HepG2 (cell line): ENCODE measurements at regions not wholly inside any gene's neighbourhood (a gene's known extent, or its start where the extent isn't known, plus 50 kb on each side); places are given as distances from the start of the nearest gene placed in this dataset.
"Not testable (repeated sequence)": the region's sequence is repeated elsewhere in the genome, so short reads cannot be mapped to it uniquely, and the experiment has no call there.

Experiments
- ATAC-seq: fragments of 200-7000 bp; cut with Tn5 transposase; 3 replicates; pipeline ENCODE4 v1.9.1; 2020; ENCODE audit warnings: mild to moderate bottlenecking, moderate library complexity
- BruUV-seq: library from RNA; stranded (reverse); fragments of 400-500 nt; replicated peaks from 2 replicates; lab custom pipeline; 2021; lab: Mats Ljungman, UMichigan
- CTCF ChIA-PET: fragments of 300-600 bp; formaldehyde crosslinking; extraction: SDS; loops from one replicate; lab custom pipeline; 2021; ENCODE audit warnings: low total read pairs, inconsistent platforms, low intra/inter-chr PET ratio; lab: Yijun Ruan, JAX
- POLR2A ChIA-PET: fragments of 350-600 bp; sonication (Branson Sonifier 250); formaldehyde crosslinking; loops from one replicate; lab custom pipeline; 2020; ENCODE audit warnings: antibody characterized with exemption, inconsistent platforms; lab: Yijun Ruan, JAX
- DNase-seq: peaks from one replicate; pipeline ENCODE4 v3.0.0-alpha.2; 2015; ENCODE audit warnings: low spot score
- FAIRE-seq: peaks from 3 replicates; lab custom pipeline; 2011; peaks lifted over from hg19 to GRCh38; lab: Jason Lieb, UNC
- H2AFZ ChIP-seq: one replicate; pipeline ENCODE4 v1.6.1; 2011; ENCODE audit warnings: low read length, inconsistent platforms
- H3K27ac ChIP-seq: fragments of 300-600 bp; 3 replicates; pipeline ENCODE4 v1.8.0; 2011; ENCODE audit warnings: mixed run types, mild to moderate bottlenecking, mixed read lengths, low read length, inconsistent platforms; ENCODE audit not compliant: insufficient read depth; ENCODE audit errors: extremely low read length
- H3K27me3 ChIP-seq, 2 experiments: fragments of 200-600 bp in 1 of 2; 2 replicates in 1 of 2; 3 replicates in 1 of 2; pipeline versions ENCODE4 v1.6.0 to v1.8.0; 2011; ENCODE audit warnings: low read length in 2 of 2, mild to moderate bottlenecking in 2 of 2, moderate library complexity in 2 of 2, inconsistent platforms in 1 of 2; ENCODE audit not compliant: insufficient read depth in 2 of 2, control insufficient read depth in 1 of 2
- H3K36me3 ChIP-seq, 2 experiments: fragments of 200-600 bp in 1 of 2; replicated peaks in 1 of 2; 2 replicates in 1 of 2; 3 replicates in 1 of 2; pipeline versions ENCODE4 v1.5.1 to v1.8.0; 2011; ENCODE audit warnings: low read length in 2 of 2, inconsistent platforms in 1 of 2; ENCODE audit not compliant: insufficient read depth in 2 of 2, control insufficient read depth in 1 of 2
- H3K4me1 ChIP-seq: 2 replicates; pipeline ENCODE4 v1.5.1; 2012; ENCODE audit warnings: low read length, inconsistent platforms; ENCODE audit not compliant: insufficient read depth
- H3K4me2 ChIP-seq: 2 replicates; pipeline ENCODE4 v1.6.0; 2011; ENCODE audit warnings: low read depth, low read length, inconsistent platforms
- H3K4me3 ChIP-seq, 3 experiments: fragments of 200-600 bp in 1 of 3; sonication (generic), shearing (Covaris generic) in 1 of 3; replicated peaks in 1 of 3; 2 replicates each; pipeline ENCODE4 v1.5.1; 2011 to 2016; ENCODE audit warnings: low read length in 3 of 3, inconsistent platforms in 2 of 3, low read depth in 2 of 3, mild to moderate bottlenecking in 2 of 3, control low read depth in 1 of 3, mixed read lengths in 1 of 3; ENCODE audit not compliant: insufficient read depth in 1 of 3
- H3K79me2 ChIP-seq: one replicate; pipeline ENCODE4 v1.6.1; 2011; ENCODE audit warnings: low read length, inconsistent platforms; ENCODE audit not compliant: insufficient read depth
- H3K9ac ChIP-seq: 2 replicates; pipeline ENCODE4 v1.6.0; 2011; ENCODE audit warnings: mild to moderate bottlenecking, low read depth, low read length, inconsistent platforms; ENCODE audit not compliant: insufficient read depth
- H3K9me3 ChIP-seq: 2 replicates; pipeline ENCODE4 v1.5.1; 2012; ENCODE audit warnings: mild to moderate bottlenecking, low read length
- H4K20me1 ChIP-seq: 2 replicates; pipeline ENCODE4 v1.6.0; 2011; ENCODE audit warnings: inconsistent platforms, mild to moderate bottlenecking, low read length, moderate library complexity; ENCODE audit not compliant: insufficient read depth
- GABPB1 ChIP-seq: IDR thresholded peaks from 2 replicates; pipeline ENCODE4 v1.6.1; 2016; ENCODE audit warnings: mild to moderate bottlenecking, missing genetic modification reagents, moderate library complexity, missing compliant biosample characterization
- NR2C2 ChIP-seq: sonication (generic); formaldehyde crosslinking; IDR thresholded peaks from 2 replicates; pipeline ENCODE4 v1.4.0; 2020; ENCODE audit warnings: missing genetic modification reagents, mild to moderate bottlenecking, moderate library complexity, borderline replicate concordance
- ZSCAN29 ChIP-seq: sonication (generic); formaldehyde crosslinking; conservative IDR thresholded peaks from 2 replicates; pipeline ENCODE4 v1.4.0; 2020; ENCODE audit warnings: mild to moderate bottlenecking, missing genetic modification reagents
- WGBS: methylation state at CpG from one replicate; pipeline ENCODE4 v1.1.6; 2017; ENCODE audit warnings: low lambda C conversion rate; 5-methylcytosine and 5-hydroxymethylcytosine counted together
- in situ Hi-C: cut with HindIII; loops from 2 replicates; pipeline ENCODE4 v1.10.0; 2017; ENCODE audit warnings: low pct_unique_long_range_greater_than_20kb; ENCODE audit not compliant: extremely low pct_ligation_motif_present
- intact Hi-C: fragments of 100-400 bp; cut with micrococcal nuclease; formaldehyde crosslinking; loops from one replicate; pipeline ENCODE4 v1.10.0; 2022; ENCODE audit not compliant: unreplicated experiment
- TF ChIP-seq, protein P1 (sequence below): sonication (generic); formaldehyde crosslinking; IDR thresholded peaks from 2 replicates; pipeline ENCODE4 v1.4.0; 2020; ENCODE audit warnings: low read depth, missing genetic modification reagents

DNA sequence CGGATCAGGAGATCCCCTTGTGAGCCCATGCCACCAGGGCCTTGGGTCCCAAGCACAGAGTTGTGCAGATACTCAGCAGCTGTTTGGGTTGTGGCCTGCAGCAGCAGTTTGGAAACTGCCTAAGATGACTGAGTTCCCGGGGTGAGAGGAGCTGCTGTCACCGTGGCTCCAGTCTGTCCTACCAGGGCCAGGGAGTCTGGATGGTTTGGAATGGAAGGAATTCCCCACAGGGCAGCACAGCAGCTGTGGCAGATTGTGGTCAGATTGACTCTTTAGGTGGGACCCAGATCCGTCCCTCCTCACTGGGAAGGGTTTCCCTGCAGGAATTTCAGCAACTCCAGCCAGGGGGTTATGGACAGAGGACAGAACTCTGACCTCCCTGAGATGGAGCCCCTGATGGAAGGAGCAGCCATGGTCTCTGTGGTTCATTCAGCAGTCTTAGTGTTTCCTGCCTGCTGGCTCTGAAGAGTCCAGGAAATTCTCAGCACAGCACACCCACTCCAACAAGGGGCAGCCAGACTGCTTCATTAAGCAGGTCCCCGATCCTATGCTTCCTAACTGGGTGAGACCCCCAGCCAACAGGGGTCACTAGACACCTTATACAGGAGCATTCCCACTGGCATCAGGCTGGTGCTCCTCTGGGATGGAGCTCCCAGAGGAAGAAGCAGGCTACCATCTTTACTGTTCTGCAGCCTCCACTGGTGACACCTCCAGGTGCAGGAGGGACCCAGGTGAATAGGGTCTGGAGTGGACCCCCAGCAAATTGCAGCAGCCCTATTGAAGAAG lies 51.5 kb upstream of the TNFSF4 start:
- no peaks in the 10 kb centered on the region for H3K79me2 ChIP-seq
- no CpG with 5 or more reads among the region's 5 CpGs for WGBS
- no peaks in the 10 kb centered on the region for H3K27me3 ChIP-seq
- CTCF ChIA-PET, result no interaction called here
- POLR2A ChIA-PET, result no interaction called here
- no peak for ATAC-seq
- H3K9me3 ChIP-seq, result peaks cover 6% of the 10 kb centered on the region; the same call in 1 of the 2 replicates
- TF ChIP-seq ZSCAN29 (CRISPR knock-in tag), result no peak
- no peak for TF ChIP-seq NR2C2
- TF ChIP-seq, protein P1, sequence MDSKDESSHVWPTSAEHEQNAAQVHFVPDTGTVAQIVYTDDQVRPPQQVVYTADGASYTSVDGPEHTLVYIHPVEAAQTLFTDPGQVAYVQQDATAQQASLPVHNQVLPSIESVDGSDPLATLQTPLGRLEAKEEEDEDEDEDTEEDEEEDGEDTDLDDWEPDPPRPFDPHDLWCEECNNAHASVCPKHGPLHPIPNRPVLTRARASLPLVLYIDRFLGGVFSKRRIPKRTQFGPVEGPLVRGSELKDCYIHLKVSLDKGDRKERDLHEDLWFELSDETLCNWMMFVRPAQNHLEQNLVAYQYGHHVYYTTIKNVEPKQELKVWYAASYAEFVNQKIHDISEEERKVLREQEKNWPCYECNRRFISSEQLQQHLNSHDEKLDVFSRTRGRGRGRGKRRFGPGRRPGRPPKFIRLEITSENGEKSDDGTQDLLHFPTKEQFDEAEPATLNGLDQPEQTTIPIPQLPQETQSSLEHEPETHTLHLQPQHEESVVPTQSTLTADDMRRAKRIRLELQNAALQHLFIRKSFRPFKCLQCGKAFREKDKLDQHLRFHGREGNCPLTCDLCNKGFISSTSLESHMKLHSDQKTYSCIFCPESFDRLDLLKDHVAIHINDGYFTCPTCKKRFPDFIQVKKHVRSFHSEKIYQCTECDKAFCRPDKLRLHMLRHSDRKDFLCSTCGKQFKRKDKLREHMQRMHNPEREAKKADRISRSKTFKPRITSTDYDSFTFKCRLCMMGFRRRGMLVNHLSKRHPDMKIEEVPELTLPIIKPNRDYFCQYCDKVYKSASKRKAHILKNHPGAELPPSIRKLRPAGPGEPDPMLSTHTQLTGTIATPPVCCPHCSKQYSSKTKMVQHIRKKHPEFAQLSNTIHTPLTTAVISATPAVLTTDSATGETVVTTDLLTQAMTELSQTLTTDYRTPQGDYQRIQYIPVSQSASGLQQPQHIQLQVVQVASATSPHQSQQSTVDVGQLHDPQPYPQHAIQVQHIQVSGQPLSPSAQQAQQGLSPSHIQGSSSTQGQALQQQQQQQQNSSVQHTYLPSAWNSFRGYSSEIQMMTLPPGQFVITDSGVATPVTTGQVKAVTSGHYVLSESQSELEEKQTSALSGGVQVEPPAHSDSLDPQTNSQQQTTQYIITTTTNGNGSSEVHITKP (CRISPR knock-in tag), result no peak
- TF ChIP-seq GABPB1, result no peak
- no peak overlapping the region for H2AFZ ChIP-seq
- no peaks in the 10 kb centered on the region for H3K36me3 ChIP-seq
- in situ Hi-C loops (no loop called here), intact Hi-C loops (no loop called here)
- no peaks in the 10 kb centered on the region for H3K4me1 ChIP-seq
- no peaks in the 10 kb centered on the region for H4K20me1 ChIP-seq
- no peak overlapping the region for H3K4me2 ChIP-seq
- no TSS peak for BruUV-seq
- H3K27ac ChIP-seq, result no peak overlapping the region
- FAIRE-seq, result no peak
- H3K4me3 ChIP-seq, result no peak overlapping the region
- H3K9ac ChIP-seq, result no peak overlapping the region
- no peak for DNase-seq

DNA sequence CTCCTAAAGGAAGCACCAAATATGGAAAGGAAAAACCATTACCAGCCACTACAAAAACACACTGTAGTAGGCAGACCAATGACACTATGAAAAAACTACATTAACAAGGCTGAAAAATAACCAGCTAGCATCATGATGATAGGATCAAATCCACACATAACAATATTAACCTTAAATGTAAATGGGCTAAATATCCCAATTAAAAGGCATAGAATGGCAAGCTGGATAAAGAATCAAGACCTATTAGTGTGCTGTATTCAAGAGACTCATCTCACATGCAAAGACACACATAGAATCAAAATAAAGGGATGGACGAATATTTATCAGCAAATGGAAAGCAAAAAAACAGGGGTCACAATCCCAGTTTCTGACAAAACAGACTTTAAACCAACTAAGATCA lies 53.2 kb upstream of the TNFSF4 start:
- DNase-seq, BruUV-seq, H3K4me1 ChIP-seq, H3K4me3 ChIP-seq, H3K9ac ChIP-seq, H3K4me2 ChIP-seq, POLR2A ChIA-PET, H3K27me3 ChIP-seq, H3K79me2 ChIP-seq, H3K9me3 ChIP-seq, intact Hi-C loops, CTCF ChIA-PET, H4K20me1 ChIP-seq, H3K36me3 ChIP-seq, ATAC-seq, FAIRE-seq, in situ Hi-C loops, H2AFZ ChIP-seq, H3K27ac ChIP-seq: not testable (repeated sequence)
- 0% methylated on average over 1 of the region's 1 CpG for WGBS
